K562 (cell line): ENCODE measurements at regions not wholly inside any gene's neighbourhood (a gene's known extent, or its start where the extent isn't known, plus 50 kb on each side); places are given as distances from the start of the nearest gene placed in this dataset.

Experiments
- ATAC-seq: fragments of 200-7000 bp; cut with Tn5 transposase; 3 replicates; pipeline ENCODE4 v1.9.1; 2020; ENCODE audit warnings: moderate library complexity
- BruUV-seq: library from RNA; stranded (reverse); fragments of 400-500 nt; replicated peaks from 2 replicates; lab custom pipeline; 2021; lab: Mats Ljungman, UMichigan
- CTCF ChIA-PET: fragments of 300-600 bp; formaldehyde crosslinking; extraction: SDS; loops from one replicate; lab custom pipeline; 2021; ENCODE audit warnings: low intra/inter-chr PET ratio; lab: Yijun Ruan, JAX
- POLR2A ChIA-PET: fragments of 300-600, 350-650 bp; sonication (Branson Sonifier 250); formaldehyde crosslinking; extraction: SDS; loops from one replicate; lab custom pipeline; 2021; ENCODE audit warnings: antibody characterized with exemption, inconsistent platforms; lab: Yijun Ruan, JAX
- DNase-seq, 4 experiments: peaks; one replicate each; pipeline versions ENCODE4 v3.0.0 to v3.0.0-alpha.2; 2011 to 2018; ENCODE audit warnings: low spot score in 3 of 4, mixed read lengths in 3 of 4; ENCODE audit errors: extremely low read depth in 1 of 4
- FAIRE-seq: peaks from 2 replicates; lab custom pipeline; 2011; peaks lifted over from hg19 to GRCh38; lab: Jason Lieb, UNC
- H2AFZ ChIP-seq: 2 replicates; pipeline ENCODE4 v1.6.0; 2011; ENCODE audit warnings: low read depth, low read length, control low read depth, inconsistent platforms
- H3K27ac ChIP-seq: fragments of 200-600 bp; 3 replicates; pipeline ENCODE4 v1.8.0; 2011; ENCODE audit warnings: low read depth, mild to moderate bottlenecking, control low read depth, inconsistent platforms, low read length, moderate library complexity, mixed read lengths; ENCODE audit errors: extremely low read depth
- H3K27me3 ChIP-seq, 2 experiments: fragments of 300-600 bp in 1 of 2; 2 replicates in 1 of 2; 3 replicates in 1 of 2; pipeline versions ENCODE4 v1.6.0 to v1.8.0; 2011; ENCODE audit warnings: inconsistent platforms in 2 of 2, low read length in 2 of 2, mild to moderate bottlenecking in 1 of 2, mixed read lengths in 1 of 2, moderate library complexity in 1 of 2; ENCODE audit not compliant: control insufficient read depth in 2 of 2, insufficient read depth in 2 of 2
- H3K36me3 ChIP-seq: fragments of 300-600 bp; 3 replicates; pipeline ENCODE4 v1.8.0; 2011; ENCODE audit warnings: mild to moderate bottlenecking, low read length, inconsistent platforms; ENCODE audit not compliant: control insufficient read depth, insufficient read depth
- H3K4me1 ChIP-seq, 2 experiments: fragments of 200-600 bp in 1 of 2; replicated peaks in 1 of 2; 2 replicates in 1 of 2; 3 replicates in 1 of 2; pipeline versions ENCODE4 v1.5.1 to v1.8.0; 2011; ENCODE audit warnings: inconsistent platforms in 2 of 2, low read length in 2 of 2, mild to moderate bottlenecking in 1 of 2, mixed read lengths in 1 of 2, moderate library complexity in 1 of 2; ENCODE audit not compliant: control insufficient read depth in 2 of 2, insufficient read depth in 2 of 2
- H3K4me2 ChIP-seq: 2 replicates; pipeline ENCODE4 v1.6.1; 2011; ENCODE audit warnings: low read length, control low read depth, inconsistent platforms, mixed read lengths; ENCODE audit not compliant: insufficient read depth
- H3K4me3 ChIP-seq: fragments of 200-600 bp; sonication (generic), shearing (Covaris generic); 2 replicates; pipeline ENCODE4 v1.5.1; 2016; ENCODE audit warnings: control low read depth, inconsistent platforms
- H3K79me2 ChIP-seq: fragments of 200-600 bp; 3 replicates; pipeline ENCODE4 v1.8.0; 2011; ENCODE audit warnings: low read length, inconsistent platforms; ENCODE audit not compliant: control insufficient read depth, insufficient read depth
- H3K9ac ChIP-seq, 2 experiments: 2 replicates each; pipeline versions ENCODE4 v1.6.0 to v1.6.1; 2011; ENCODE audit warnings: low read depth in 2 of 2, low read length in 2 of 2, control low read depth in 1 of 2, inconsistent platforms in 1 of 2, mild to moderate bottlenecking in 1 of 2, mixed read lengths in 1 of 2; ENCODE audit not compliant: insufficient read depth in 1 of 2
- H3K9me1 ChIP-seq: one replicate; pipeline ENCODE4 v1.6.0; 2011; ENCODE audit warnings: inconsistent platforms, mild to moderate bottlenecking, low read length, moderate library complexity; ENCODE audit not compliant: control insufficient read depth, insufficient read depth
- H3K9me3 ChIP-seq: replicated peaks from 2 replicates; pipeline ENCODE4 v1.5.1; 2011; ENCODE audit warnings: low read depth, low read length, inconsistent platforms; ENCODE audit not compliant: control insufficient read depth, insufficient read depth
- H4K20me1 ChIP-seq: replicated peaks from 2 replicates; pipeline ENCODE4 v1.6.1; 2011; ENCODE audit warnings: low read length, inconsistent platforms, mixed read lengths; ENCODE audit not compliant: control insufficient read depth, insufficient read depth
- CAMTA2 ChIP-seq: fragments of 250-450 bp; sonication (Bioruptor Pico); conservative IDR thresholded peaks from 2 replicates; pipeline ENCODE4 v1.5.1; 2022
- FOXP1 ChIP-seq: sonication (generic); formaldehyde crosslinking; IDR thresholded peaks from 2 replicates; pipeline ENCODE4 v1.8.0; 2022; ENCODE audit warnings: mild to moderate bottlenecking, missing genetic modification reagents
- HDAC6 ChIP-seq: IDR thresholded peaks from 2 replicates; pipeline ENCODE4 v1.6.1; 2012; ENCODE audit warnings: low read depth, mild to moderate bottlenecking, control low read depth, inconsistent platforms, low read length, moderate library complexity
- HNRNPK ChIP-seq: fragments of 200-400 bp; formaldehyde crosslinking; IDR thresholded peaks from one replicate; pipeline ENCODE4 v1.6.1; 2018; ENCODE audit warnings: mild to moderate bottlenecking, low read depth, low read length; ENCODE audit not compliant: poor library complexity, severe bottlenecking
- HNRNPLL ChIP-seq: fragments of 200-400 bp; formaldehyde crosslinking; IDR thresholded peaks from 2 replicates; pipeline ENCODE4 v1.6.1; 2017; ENCODE audit warnings: low read length, low read depth, mild to moderate bottlenecking; ENCODE audit not compliant: poor library complexity, severe bottlenecking
- IRF2 ChIP-seq: sonication (generic); formaldehyde crosslinking; IDR thresholded peaks from 2 replicates; pipeline ENCODE4 v1.8.1; 2022; ENCODE audit warnings: mild to moderate bottlenecking, missing genetic modification reagents
- MCM2 ChIP-seq: fragments of 450-650 bp; IDR thresholded peaks from 2 replicates; pipeline ENCODE4 v1.6.1; 2017; ENCODE audit warnings: low read depth, mild to moderate bottlenecking
- NCOA1 ChIP-seq: fragments of 450-650 bp; IDR thresholded peaks from 2 replicates; pipeline ENCODE4 v1.6.1; 2016; ENCODE audit warnings: low read depth
- SOX6 ChIP-seq: fragments of 450-650 bp; IDR thresholded peaks from 2 replicates; pipeline ENCODE4 v1.6.1; 2014; ENCODE audit warnings: mild to moderate bottlenecking
- XRCC3 ChIP-seq: fragments of 450-650 bp; IDR thresholded peaks from 2 replicates; pipeline ENCODE4 v1.6.1; 2017; ENCODE audit warnings: mild to moderate bottlenecking, moderate library complexity
- ZFX ChIP-seq: sonication (generic); formaldehyde crosslinking; IDR thresholded peaks from 2 replicates; pipeline ENCODE4 v1.8.0; 2022; ENCODE audit warnings: mild to moderate bottlenecking, missing genetic modification reagents, moderate library complexity
- ZNF778 ChIP-seq: fragments of 450-650 bp; formaldehyde crosslinking; IDR thresholded peaks from 2 replicates; pipeline ENCODE4 v1.4.0; 2020; ENCODE audit warnings: mild to moderate bottlenecking, moderate library complexity
- WGBS: fragments of 100-300 bp; shearing (Covaris generic); methylation state at CpG from one replicate; pipeline ENCODE4 v1.1.6; 2016; ENCODE audit warnings: low coverage, mixed read lengths; ENCODE audit not compliant: insufficient coverage; ENCODE audit errors: missing lambda C conversion rate; 5-methylcytosine and 5-hydroxymethylcytosine counted together
- in situ Hi-C: fragments of 300-500 bp; cut with MboI; formaldehyde crosslinking; loops from 4 replicates; pipeline ENCODE4 v1.15.0; 2018; ENCODE audit warnings: inconsistent platforms, mixed read lengths
- intact Hi-C: fragments of 100-400 bp; cut with micrococcal nuclease; formaldehyde crosslinking; loops from 2 replicates; pipeline ENCODE4 v1.14.2; 2022
- TF ChIP-seq, protein P1 (sequence below): sonication (generic); formaldehyde crosslinking; IDR thresholded peaks from 2 replicates; pipeline ENCODE4 v1.9.0; 2022; ENCODE audit warnings: mild to moderate bottlenecking, missing genetic modification reagents
- TF ChIP-seq, protein P2 (sequence below): fragments of 250-450 bp; sonication (Bioruptor Pico); IDR thresholded peaks from 2 replicates; pipeline ENCODE4 v1.8.0; 2022; ENCODE audit warnings: moderate library complexity, mild to moderate bottlenecking, inconsistent platforms
- TF ChIP-seq, protein P3 (sequence below): fragments of 450-650 bp; IDR thresholded peaks from 2 replicates; pipeline ENCODE4 v1.6.1; 2016

DNA sequence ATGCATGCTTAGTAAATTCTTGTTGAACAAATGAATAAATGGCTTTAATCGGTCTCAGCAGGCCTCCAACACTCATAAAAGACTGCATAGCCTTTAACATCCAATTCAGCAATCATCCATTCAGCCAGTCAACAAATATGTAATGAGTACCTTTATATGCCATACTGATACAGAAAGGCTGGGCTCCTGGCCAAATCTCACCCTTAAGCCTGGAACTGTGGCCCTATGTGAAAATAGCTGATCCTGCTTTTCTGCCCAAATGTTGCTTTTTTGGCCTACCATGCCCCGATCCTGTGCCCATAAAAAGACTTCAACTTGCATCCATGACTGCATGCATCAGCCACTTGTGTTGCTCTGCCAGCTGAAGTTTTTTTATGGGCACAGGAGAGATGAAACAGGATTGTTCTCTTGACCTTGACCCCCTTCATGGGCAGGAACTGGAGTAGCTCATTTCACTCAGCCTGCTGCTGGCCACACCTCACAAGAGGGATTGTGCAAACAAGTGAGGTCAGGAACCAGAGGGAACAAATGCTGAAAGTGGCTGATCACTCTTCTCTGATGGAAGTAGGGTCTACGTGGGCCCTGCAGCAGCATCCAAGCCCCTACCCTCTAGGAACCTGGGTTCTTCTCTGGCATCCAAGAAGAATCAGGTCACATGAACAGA is 75.6 kb downstream of the NPY1R start:
- WGBS = 5% methylated on average over 3 of the region's 3 CpGs
- Histone ChIP-seq H3K36me3 (no peaks in the 10 kb centered on the region), H3K4me1 (no peaks in the 10 kb centered on the region), H3K27me3 (no peaks in the 10 kb centered on the region), H3K9me3 (no peaks in the 10 kb centered on the region), H3K4me2 (no peak overlapping the region), H3K79me2 (no peaks in the 10 kb centered on the region), H3K4me3 (no peak overlapping the region), H4K20me1 (no peaks in the 10 kb centered on the region), H3K9ac (no peak overlapping the region), H2AFZ (no peak overlapping the region), H3K9me1 (no peaks in the 10 kb centered on the region), H3K27ac (no peak overlapping the region)
- POLR2A ChIA-PET = no interaction called here
- CTCF ChIA-PET = no interaction called here
- intact Hi-C loops = no loop called here
- FAIRE-seq (no peak), DNase-seq (no peak), ATAC-seq (no peak)
- BruUV-seq = no TSS peak
- in situ Hi-C loops = no loop called here
- TF ChIP-seq HNRNPK (no peak), IRF2 (CRISPR knock-in tag) (no peak), CAMTA2 (CRISPR knock-in tag) (no peak), NCOA1 (no peak)
- TF ChIP-seq, protein P1, sequence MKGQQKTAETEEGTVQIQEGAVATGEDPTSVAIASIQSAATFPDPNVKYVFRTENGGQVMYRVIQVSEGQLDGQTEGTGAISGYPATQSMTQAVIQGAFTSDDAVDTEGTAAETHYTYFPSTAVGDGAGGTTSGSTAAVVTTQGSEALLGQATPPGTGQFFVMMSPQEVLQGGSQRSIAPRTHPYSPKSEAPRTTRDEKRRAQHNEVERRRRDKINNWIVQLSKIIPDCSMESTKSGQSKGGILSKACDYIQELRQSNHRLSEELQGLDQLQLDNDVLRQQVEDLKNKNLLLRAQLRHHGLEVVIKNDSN (CRISPR knock-in tag) = no peak

DNA sequence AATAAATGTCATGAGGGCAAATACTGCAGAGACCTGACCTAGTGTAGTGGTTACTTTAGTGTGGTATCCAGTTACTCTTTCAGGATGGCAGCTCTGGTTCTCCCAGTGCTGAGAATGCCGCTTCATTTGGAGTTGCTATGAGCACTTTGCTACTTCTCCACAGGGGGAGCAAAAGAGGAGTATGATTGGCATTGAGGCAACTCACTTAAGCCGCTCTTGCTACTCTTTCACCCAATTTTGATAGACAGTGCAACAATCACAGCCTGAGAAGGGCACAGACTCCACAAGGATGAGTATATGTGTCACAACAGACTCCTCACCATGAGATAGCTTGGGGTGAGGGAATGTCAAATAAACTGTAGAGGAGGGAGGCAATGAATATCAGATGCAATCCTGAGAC is 81.2 kb downstream of the NPY1R start:
- Histone ChIP-seq H3K9me3 (no peaks in the 10 kb centered on the region), H2AFZ (no peak overlapping the region), H3K79me2 (no peaks in the 10 kb centered on the region), H3K27me3 (no peaks in the 10 kb centered on the region), H3K4me1 (no peaks in the 10 kb centered on the region), H3K9me1 (no peaks in the 10 kb centered on the region), H3K4me3 (no peak overlapping the region), H3K36me3 (no peaks in the 10 kb centered on the region), H3K9ac (no peak overlapping the region), H3K27ac (no peak overlapping the region), H3K4me2 (no peak overlapping the region), H4K20me1 (no peaks in the 10 kb centered on the region)
- DNase-seq (no peak), ATAC-seq (peak; percentile 89), FAIRE-seq (peak; percentile 44)
- POLR2A ChIA-PET = interaction anchor here (0.7 kb wide), 1 partner anchor 14 kb away, joined by 4 read pairs; no protein-coding TSS in a partner anchor
- 14% methylated on average over 2 of the region's 2 CpGs for WGBS
- intact Hi-C loops (no loop called here), in situ Hi-C loops (no loop called here)
- CTCF ChIA-PET = no interaction called here
- no TSS peak for BruUV-seq
- TF ChIP-seq SOX6 = no peak
- no peak for TF ChIP-seq ZNF778
- TF ChIP-seq HDAC6 = no peak
- no peak for TF ChIP-seq ZFX (CRISPR knock-in tag)
- no peak for TF ChIP-seq FOXP1 (CRISPR knock-in tag)
- no peak for TF ChIP-seq XRCC3
- TF ChIP-seq, protein P2, sequence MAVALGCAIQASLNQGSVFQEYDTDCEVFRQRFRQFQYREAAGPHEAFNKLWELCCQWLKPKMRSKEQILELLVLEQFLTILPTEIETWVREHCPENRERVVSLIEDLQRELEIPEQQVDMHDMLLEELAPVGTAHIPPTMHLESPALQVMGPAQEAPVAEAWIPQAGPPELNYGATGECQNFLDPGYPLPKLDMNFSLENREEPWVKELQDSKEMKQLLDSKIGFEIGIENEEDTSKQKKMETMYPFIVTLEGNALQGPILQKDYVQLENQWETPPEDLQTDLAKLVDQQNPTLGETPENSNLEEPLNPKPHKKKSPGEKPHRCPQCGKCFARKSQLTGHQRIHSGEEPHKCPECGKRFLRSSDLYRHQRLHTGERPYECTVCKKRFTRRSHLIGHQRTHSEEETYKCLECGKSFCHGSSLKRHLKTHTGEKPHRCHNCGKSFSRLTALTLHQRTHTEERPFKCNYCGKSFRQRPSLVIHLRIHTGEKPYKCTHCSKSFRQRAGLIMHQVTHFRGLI (CRISPR knock-in tag) = no peak
- TF ChIP-seq MCM2 = no peak
- TF ChIP-seq, protein P3, sequence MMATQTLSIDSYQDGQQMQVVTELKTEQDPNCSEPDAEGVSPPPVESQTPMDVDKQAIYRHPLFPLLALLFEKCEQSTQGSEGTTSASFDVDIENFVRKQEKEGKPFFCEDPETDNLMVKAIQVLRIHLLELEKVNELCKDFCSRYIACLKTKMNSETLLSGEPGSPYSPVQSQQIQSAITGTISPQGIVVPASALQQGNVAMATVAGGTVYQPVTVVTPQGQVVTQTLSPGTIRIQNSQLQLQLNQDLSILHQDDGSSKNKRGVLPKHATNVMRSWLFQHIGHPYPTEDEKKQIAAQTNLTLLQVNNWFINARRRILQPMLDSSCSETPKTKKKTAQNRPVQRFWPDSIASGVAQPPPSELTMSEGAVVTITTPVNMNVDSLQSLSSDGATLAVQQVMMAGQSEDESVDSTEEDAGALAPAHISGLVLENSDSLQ = peak; percentile 61
- no peak for TF ChIP-seq HNRNPLL
